Prostate gland (tissue), 2 donors: ENCODE measurements at regions not wholly inside any gene's neighbourhood (a gene's known extent, or its start where the extent isn't known, plus 50 kb on each side); places are given as distances from the start of the nearest gene placed in this dataset.

ENCODE experiments used
- DNase-seq: peaks from one replicate; pipeline ENCODE4 v3.0.0-alpha.2; 2019; ENCODE audit warnings: low spot score
- H3K27ac ChIP-seq, 2 donors: fragments of 200-600 bp; sonication (generic); 2 replicates each; pipeline ENCODE4 v1.5.1; 2017 to 2019
- H3K27me3 ChIP-seq: fragments of 200-600 bp; sonication (generic); replicated peaks from 2 replicates; pipeline ENCODE4 v1.5.1; 2019; ENCODE audit not compliant: insufficient read depth
- H3K36me3 ChIP-seq, 2 donors: fragments of 200-600 bp; sonication (generic); 1 replicate in 1 of 2; 2 replicates in 1 of 2; pipeline versions ENCODE4 v1.5.1 to v1.8.1; 2017 to 2019
- H3K4me1 ChIP-seq: fragments of 200-600 bp; sonication (generic); replicated peaks from 2 replicates; pipeline ENCODE4 v1.5.1; 2019
- H3K4me3 ChIP-seq, 2 donors: fragments of 200-600 bp; sonication (generic); 2 replicates each; pipeline ENCODE4 v1.5.1; 2017 to 2019
- H3K9me3 ChIP-seq: fragments of 200-600 bp; sonication (generic); 2 replicates; pipeline ENCODE4 v1.5.1; 2017
- CTCF ChIP-seq, 4 experiments: fragments of 200-600 bp in 2 of 4; fragments of 450-650 bp in 2 of 4; sonication (generic) in 2 of 4; IDR thresholded peaks; 1 replicate in 3 of 4; 2 replicates in 1 of 4; pipeline ENCODE4 v1.5.1; 2016 to 2019; ENCODE audit warnings: antibody characterized with exemption in 4 of 4, mild to moderate bottlenecking in 2 of 4, moderate library complexity in 2 of 4
- POLR2A ChIP-seq: fragments of 450-650 bp; IDR thresholded peaks from one replicate; pipeline ENCODE4 v1.6.1; 2016; ENCODE audit warnings: antibody characterized with exemption, mild to moderate bottlenecking
- POLR2AphosphoS5 ChIP-seq: sonication (generic); formaldehyde crosslinking; IDR thresholded peaks from one replicate; pipeline ENCODE4 v1.6.1; 2017; ENCODE audit warnings: antibody characterized with exemption
- WGBS: methylation state at CpG from one replicate; pipeline ENCODE4 v1.1.5; 2018; 5-methylcytosine and 5-hydroxymethylcytosine counted together
- intact Hi-C: fragments of 100-400 bp; cut with DNase I; formaldehyde crosslinking; loops from one replicate; pipeline ENCODE4 v1.14.2; 2022

GRCh38 chr2:176544991-176545956, 276.0 kb downstream of the MTX2 start:
- H3K27me3 ChIP-seq: no peaks in the 10 kb centered on the region
- intact Hi-C loops: no loop called here
- no peaks in the 10 kb centered on the region for H3K36me3 ChIP-seq
- WGBS: 57% methylated on average over 4 of the region's 4 CpGs
- no peak overlapping the region for H3K27ac ChIP-seq
- no peaks in the 10 kb centered on the region for H3K4me1 ChIP-seq
- H3K9me3 ChIP-seq: no peaks in the 10 kb centered on the region
- H3K4me3 ChIP-seq: no peak overlapping the region
- no peak for DNase-seq
- TF ChIP-seq POLR2AphosphoS5: no peak
- no peak for TF ChIP-seq CTCF (IDR thresholded peaks at IDR 0.05)
- no peak for TF ChIP-seq POLR2A

- TF ChIP-seq POLR2AphosphoS5 (no peak), POLR2A (no peak), CTCF (IDR thresholded peaks at IDR 0.05) (no peak)
- Histone ChIP-seq H3K9me3 (no peaks in the 10 kb centered on the region), H3K27ac (no peak overlapping the region), H3K4me1 (no peaks in the 10 kb centered on the region), H3K27me3 (no peaks in the 10 kb centered on the region), H3K4me3 (no peak overlapping the region), H3K36me3 (no peaks in the 10 kb centered on the region)
- DNase-seq: no peak
- intact Hi-C loops: no loop called here
- 87% methylated on average over 4 of the region's 4 CpGs for WGBS
Measured at GRCh38 chr2:176546550-176546949, 277.3 kb downstream of the MTX2 start.

GRCh38 chr2:176552501-176553135, 283.4 kb downstream of the MTX2 start:
- TF ChIP-seq POLR2A (no peak), CTCF (IDR thresholded peaks at IDR 0.05) (no peak), POLR2AphosphoS5 (no peak)
- Histone ChIP-seq H3K4me1 (no peaks in the 10 kb centered on the region), H3K27me3 (no peaks in the 10 kb centered on the region), H3K4me3 (no peak overlapping the region), H3K36me3 (no peaks in the 10 kb centered on the region), H3K9me3 (no peaks in the 10 kb centered on the region), H3K27ac (no peak overlapping the region)
- WGBS: 33% methylated on average over 1 of the region's 1 CpG
- intact Hi-C loops: loop anchor here (5.0 kb wide), 1 partner anchor 595 kb away; no protein-coding TSS in a partner anchor
- no peak for DNase-seq

- Histone ChIP-seq H3K4me3 (peak overlapping the region; percentile 22 to 24), H3K27ac (peak overlapping the region in 1 of 2 donors; percentile 19), H3K4me1 (no peaks in the 10 kb centered on the region), H3K9me3 (no peaks in the 10 kb centered on the region), H3K27me3 (no peaks in the 10 kb centered on the region), H3K36me3 (no peaks in the 10 kb centered on the region)
- TF ChIP-seq POLR2A: no peak
- no peak for TF ChIP-seq CTCF (IDR thresholded peaks at IDR 0.05)
- TF ChIP-seq POLR2AphosphoS5: peak; percentile 50
- DNase-seq: peak; percentile 30
- intact Hi-C loops: loop anchor here (2.0 to 5.0 kb wide), 2 partner anchors 413 to 594 kb away; no protein-coding TSS in a partner anchor
- under 1% methylated on average over 16 of the region's 16 CpGs for WGBS
Measured at GRCh38 chr2:176553685-176554100, 284.5 kb downstream of the MTX2 start.
